H54 (cell line): ENCODE measurements at regions not wholly inside any gene's neighbourhood (a gene's known extent, or its start where the extent isn't known, plus 50 kb on each side); places are given as distances from the start of the nearest gene placed in this dataset.
"Not testable (repeated sequence)": the region's sequence is repeated elsewhere in the genome, so short reads cannot be mapped to it uniquely, and the experiment has no call there.

Experiments
- DNase-seq: peaks from one replicate; pipeline ENCODE4 v3.0.0; 2011; ENCODE audit warnings: low spot score, mixed read lengths; ENCODE audit not compliant: insufficient read length
- FAIRE-seq: peaks from 3 replicates; lab custom pipeline; 2011; peaks lifted over from hg19 to GRCh38; lab: Jason Lieb, UNC
- POLR2A ChIP-seq: IDR thresholded peaks from 2 replicates; pipeline ENCODE4 v1.6.1; 2011; ENCODE audit warnings: low read depth, mild to moderate bottlenecking, low read length

DNA sequence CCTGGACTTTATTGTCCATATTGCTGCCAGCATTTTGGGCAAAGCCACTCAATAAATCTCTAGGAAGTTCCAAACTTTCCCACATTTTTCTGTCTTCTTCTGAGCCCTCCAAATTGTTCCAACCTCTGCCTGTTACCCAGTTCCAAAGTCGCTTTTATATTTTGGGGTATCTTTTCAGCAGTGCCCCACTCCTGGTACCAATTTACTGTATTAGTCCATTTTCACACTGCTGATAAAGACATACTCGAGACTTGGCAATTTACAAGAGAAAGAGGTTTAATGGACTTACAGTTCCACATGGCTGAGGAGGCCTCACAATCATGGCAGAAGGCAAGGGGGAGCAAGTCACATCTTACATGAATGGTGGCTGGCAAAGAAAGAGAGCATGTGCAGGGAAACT is 53.4 kb downstream of the AHSP start:
- DNase-seq, FAIRE-seq: not testable (repeated sequence)

DNA sequence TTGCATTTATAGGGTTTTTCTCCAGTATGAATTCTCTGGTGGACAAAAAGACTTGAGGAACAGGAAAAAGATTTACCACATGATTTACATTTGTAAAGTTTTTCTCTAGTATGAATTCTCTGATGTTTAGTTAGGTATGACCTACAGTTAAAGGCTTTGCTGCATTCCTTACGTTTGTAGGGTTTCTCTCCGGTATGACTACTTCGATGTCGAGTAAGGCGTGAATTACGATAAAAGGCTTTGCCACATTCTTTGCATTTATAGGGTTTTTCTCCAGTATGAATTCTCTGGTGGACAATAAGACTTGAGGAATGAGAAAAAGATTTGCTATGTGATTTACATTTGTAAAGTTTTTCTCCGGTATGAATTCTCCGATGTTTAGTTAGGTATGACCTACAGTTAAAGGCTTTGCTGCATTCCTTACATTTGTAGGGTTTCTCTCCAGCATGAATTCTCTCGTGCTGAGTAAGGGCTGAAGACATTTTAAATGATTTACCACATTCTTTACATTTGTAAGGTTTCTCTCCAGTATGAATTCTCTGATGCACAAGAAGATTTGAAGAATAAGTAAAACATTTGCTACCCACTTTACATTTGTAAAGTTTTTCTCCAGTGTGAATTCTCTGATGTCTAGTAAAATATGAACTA is 74.2 kb downstream of the AHSP start:
- DNase-seq, FAIRE-seq: not testable (repeated sequence)

DNA sequence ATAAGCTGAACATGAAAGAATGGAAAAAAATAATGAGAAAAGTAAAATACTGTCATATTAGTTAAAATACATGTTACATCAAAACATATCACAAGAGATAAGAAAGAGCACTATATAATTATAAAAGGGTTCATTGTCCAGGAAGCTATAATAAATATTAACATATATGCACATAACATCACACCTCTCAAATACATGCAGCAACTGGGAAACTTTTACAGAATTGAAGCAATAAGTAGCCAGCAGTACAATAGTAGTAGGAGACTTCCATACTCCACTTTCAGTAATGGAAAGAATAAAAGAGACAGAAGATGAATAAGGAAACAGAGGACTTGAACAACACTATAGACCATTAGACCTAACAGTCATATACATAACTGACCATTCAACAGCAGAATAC is 90.4 kb downstream of the AHSP start:
- DNase-seq (no peak), FAIRE-seq (no peak)
- no peak for TF ChIP-seq POLR2A

DNA sequence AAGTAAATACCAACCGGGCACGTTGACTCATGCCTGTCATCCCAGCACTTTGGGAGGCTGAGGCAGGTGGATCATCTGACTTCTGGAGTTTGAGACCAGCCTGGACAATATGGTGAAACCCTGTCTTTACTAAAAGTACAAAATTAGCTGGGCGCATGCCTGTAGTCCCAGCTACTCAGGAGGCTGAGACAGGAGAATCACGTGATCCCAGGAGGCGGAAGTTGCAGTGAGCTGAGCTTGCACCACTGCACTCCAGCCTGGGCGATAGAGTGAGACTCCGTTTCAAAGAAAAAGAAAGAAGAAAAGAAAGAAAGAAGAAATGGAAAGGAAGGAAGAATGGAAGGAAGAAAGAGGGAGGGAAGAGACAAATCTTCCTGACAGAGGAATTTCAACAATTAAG is 108.7 kb downstream of the AHSP start:
- DNase-seq: no peak
- no peak for FAIRE-seq
- TF ChIP-seq POLR2A: no peak

DNA sequence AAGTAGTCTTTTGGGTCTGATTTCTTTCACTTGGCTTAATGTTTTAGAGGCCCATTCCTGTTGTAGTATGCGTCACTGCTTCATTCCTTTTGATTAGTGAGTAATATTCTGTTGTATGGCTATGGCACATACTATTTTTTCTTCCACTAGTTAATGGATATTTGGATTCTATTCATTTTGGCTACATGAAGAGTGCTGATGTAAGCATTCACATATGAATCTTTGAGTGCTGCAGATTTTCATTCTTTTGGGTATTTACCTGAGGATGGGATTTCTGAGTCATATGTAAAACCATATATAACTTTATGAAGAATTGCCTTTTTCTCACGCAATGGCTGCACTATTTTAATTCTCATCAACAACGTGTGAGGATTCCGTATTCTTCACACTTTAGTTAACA is 113.6 kb downstream of the AHSP start:
- DNase-seq (no peak), FAIRE-seq (no peak)
- no peak for TF ChIP-seq POLR2A

DNA sequence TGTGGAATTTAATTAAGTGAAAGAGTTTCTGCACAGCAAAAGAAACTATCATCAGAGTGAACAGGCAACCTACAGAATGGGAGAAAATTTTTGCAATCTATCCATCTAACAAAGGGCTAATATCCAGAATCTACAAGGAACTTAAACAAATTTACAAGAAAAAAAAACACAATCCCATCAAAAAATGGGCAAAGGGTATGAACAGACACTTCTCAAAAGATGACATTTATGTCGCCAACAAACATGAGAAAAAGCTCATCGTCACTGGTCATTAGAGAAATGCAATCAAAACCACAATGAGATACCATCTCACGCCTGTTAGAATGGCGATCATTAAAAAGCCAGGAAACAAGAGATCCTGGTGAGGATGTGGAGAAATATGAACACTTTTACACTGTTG is 128.0 kb downstream of the AHSP start:
- not testable (repeated sequence) for FAIRE-seq, DNase-seq

DNA sequence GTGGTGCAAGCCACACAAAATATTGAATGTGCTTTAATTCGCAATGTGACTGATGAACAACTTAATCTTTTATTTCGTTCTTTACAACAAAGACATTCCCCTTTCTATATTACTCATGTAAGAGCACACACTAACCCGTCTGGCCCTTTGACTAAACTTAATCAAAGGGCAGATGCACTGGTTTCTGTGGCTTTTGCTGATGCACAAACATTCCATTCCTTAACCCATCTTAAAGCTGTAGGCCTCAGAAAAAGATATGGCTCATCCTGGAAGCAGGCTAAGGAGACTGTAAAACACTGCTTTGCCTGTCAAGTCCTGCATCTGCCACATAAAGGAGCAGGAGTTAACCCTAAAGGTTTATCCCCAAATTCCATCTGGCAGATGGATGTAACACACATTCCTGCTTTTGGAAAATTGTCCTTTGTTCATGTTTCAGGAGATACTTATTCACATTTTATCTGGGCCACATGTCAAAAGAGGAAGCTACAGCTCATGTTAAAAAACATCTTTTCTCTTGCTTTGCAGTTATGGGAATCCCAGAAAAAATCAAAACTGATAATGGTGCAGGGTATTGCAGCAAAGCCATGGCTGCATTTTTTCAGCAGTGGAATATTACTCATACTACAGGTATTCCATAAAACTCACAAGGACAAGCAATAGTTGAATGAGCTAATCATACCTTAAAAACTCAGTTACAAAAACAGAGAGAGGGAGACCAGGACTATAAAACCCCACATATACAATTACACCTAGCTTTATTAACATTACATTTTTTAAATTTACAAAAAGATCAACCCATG is 137.2 kb downstream of the AHSP start:
- peak; percentile 62 for FAIRE-seq
- DNase-seq: peak; percentile 5
- TF ChIP-seq POLR2A: no peak

DNA sequence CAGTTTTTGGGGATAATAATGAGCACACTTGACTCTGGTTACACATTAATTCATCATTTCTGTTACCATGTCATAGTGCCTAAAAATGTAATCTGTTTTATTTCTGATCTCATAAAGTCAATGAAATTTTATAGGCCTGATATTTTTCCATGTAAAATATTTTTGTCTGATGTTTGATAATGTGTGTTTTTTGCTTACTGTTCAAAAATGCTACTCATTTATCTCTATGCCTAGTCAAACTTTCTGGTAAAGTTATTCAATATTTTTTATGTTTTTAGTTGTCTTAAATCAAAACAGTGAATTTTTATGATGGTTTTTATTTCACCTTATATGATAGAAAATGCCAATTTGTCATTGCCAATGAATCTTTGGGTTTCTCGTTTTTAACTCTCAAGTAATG is 147.0 kb downstream of the AHSP start:
- no peak for FAIRE-seq
- TF ChIP-seq POLR2A: no peak
- no peak for DNase-seq

DNA sequence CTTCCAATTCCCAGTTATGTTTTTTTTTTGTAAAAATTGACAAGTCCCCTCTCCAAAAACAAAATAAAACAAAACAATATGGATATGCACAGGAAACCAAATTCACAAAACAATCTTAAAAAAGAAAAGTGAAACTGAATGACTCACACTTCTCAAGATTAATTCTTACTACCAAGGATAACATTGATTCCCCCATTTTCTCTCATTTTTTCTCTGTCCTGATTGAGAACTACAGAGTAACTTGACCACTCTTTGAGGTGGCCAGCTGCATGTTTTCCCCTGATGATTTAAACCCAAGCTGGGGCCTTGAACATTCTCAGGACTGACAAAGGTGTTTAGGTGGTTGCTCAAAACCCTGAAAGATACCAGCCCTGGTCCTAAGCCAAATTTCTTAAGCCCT is 149.0 kb downstream of the AHSP start:
- no peak for TF ChIP-seq POLR2A
- FAIRE-seq: no peak
- DNase-seq: no peak

DNA sequence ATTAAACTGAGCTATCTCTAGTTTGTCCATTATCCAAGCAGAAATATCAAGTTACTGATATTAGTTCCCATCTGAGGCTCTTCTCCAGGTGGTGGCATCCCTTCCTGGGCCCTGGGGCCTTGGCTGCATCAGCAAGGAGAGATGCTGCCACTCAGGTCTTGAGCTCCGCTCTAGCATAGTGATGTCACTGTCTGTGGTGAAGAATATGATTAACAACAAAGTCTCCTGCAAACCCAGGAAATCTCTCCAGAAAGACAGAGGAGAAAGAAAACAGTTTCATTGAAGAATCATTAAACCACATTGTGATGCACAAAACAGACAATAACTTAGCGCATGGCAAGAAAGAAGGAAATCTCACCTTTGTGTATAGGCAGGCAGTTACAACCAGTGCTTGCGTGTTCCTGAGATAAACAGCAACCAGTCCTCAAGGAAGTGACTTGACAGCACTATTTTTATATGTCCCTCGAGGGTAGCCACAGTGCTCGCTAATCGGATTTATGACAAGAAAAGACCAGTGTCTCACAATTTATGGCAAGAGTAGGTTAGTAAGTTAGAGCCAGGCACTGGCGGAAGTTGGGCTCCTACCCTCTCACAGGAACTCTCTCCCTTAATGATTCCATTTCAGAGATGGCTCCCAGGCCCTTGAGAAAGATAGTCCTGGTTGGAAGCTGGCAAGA is 151.1 kb downstream of the AHSP start:
- no peak for TF ChIP-seq POLR2A
- FAIRE-seq (no peak), DNase-seq (no peak)

DNA sequence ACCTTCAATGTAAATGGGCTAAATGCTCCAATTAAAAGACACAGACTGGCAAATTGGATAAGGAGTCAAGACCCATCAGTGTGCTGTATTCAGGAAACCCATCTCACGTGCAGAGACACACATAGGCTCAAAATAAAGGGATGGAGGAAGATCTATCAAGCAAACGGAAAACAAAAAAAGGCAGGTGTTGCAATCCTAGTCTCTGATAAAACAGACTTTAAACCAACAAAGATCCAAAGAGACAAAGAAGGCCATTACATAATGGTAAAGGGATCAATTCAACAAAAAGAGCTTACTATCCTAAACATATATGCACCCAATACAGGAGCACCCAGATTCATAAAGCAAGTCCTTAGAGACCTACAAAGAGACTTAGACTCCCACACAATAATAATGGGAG is 161.6 kb downstream of the AHSP start:
- FAIRE-seq, DNase-seq: not testable (repeated sequence)

DNA sequence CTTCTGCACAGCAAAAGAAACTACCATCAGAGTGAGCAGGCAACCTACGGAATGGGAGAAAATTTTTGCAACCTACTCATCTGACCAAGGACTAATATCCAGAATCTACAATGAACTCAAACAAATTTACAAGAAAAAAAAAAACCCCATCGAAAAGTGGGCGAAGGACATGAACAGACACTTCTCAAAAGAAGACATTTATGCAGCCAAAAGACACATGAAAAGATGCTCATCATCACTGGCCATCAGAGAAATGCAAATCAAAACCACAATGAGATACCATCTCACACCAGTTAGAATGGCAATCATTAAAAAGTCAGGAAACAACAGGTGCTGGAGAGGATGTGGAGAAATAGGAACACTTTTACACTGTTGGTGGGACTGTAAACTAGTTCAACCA is 164.6 kb downstream of the AHSP start:
- DNase-seq: not testable (repeated sequence)

DNA sequence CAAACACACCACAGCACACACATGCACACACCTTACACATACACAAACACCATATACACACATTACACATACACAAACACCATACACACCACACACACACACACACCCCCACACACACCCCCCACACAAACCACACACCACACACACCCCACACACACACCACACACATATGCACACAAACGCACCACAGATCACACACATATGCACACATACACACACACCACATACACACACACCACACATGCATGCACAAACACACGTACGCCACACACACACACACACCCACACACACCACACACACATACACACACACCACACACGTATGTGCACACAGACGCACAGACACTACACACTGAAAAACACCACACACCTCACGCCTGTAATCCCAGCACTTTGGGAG is 166.0 kb downstream of the AHSP start:
- no peak for TF ChIP-seq POLR2A
- FAIRE-seq (no peak), DNase-seq (no peak)

More for the DNA sequence above, 164.6 kb downstream of the AHSP start:
- FAIRE-seq: not testable (repeated sequence)

DNA sequence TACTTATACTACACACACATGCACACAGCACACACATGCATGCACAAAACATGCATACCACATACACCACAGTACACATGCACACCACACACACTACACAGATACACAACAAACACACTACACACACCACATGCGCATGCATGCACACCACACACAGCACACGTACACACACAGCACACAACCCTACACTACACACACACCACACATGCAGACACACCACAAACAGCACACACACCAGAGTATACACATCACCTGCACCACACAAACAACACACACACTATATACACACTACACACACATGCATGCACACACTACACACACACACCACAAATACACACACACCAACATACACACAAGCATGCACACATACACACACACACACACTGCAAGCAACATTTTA is 166.8 kb downstream of the AHSP start:
- TF ChIP-seq POLR2A: no peak
- DNase-seq (no peak), FAIRE-seq (no peak)

DNA sequence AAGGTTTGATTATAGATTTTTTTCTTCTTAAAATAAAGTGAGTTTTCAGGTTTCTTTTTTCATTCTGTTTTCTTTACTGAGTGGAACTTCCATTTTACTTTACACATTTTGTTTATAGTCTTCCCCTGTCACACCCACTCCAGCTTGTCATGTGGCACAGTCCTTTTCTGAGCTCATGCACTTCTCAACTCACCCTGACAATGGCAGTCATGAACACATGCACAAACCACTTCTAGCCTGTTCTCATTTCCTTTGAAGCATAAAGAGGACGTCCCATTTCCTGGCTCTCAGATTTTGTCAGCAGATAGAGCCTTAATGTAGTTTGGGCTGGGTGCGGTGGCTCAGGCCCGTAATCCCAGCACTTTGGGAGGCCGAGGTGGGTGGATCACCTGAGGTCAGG is 168.0 kb downstream of the AHSP start:
- no peak for FAIRE-seq
- no peak for DNase-seq
- no peak for TF ChIP-seq POLR2A
